NB4 (cell line): ENCODE measurements at regions not wholly inside any gene's neighbourhood (a gene's known extent, or its start where the extent isn't known, plus 50 kb on each side); places are given as distances from the start of the nearest gene placed in this dataset.
"Not testable (repeated sequence)": the region's sequence is repeated elsewhere in the genome, so short reads cannot be mapped to it uniquely, and the experiment has no call there.

ENCODE experiments used
- CTCF ChIP-seq: IDR thresholded peaks from one replicate; pipeline ENCODE4 v1.5.1; 2012; ENCODE audit warnings: low read depth, low read length
- MAX ChIP-seq: IDR thresholded peaks from 2 replicates; pipeline ENCODE4 v1.6.1; 2011; ENCODE audit warnings: low read depth, low read length
- MYC ChIP-seq: IDR thresholded peaks from 2 replicates; pipeline ENCODE4 v1.6.1; 2011; ENCODE audit warnings: low read depth, low read length
- POLR2A ChIP-seq: IDR thresholded peaks from 2 replicates; pipeline ENCODE4 v1.6.1; 2011; ENCODE audit warnings: mild to moderate bottlenecking; ENCODE audit not compliant: insufficient read length; ENCODE audit errors: extremely low read depth

- TF ChIP-seq CTCF, POLR2A, MYC, MAX: not testable (repeated sequence)
Observed at GRCh38 chr2:91768301-91768700, 3076.8 kb downstream of the RPIA start.
